Spleen (tissue), 11 donors: ENCODE measurements at regions not wholly inside any gene's neighbourhood (a gene's known extent, or its start where the extent isn't known, plus 50 kb on each side); places are given as distances from the start of the nearest gene placed in this dataset.

Experiments used
- DNase-seq: peaks from one replicate; pipeline ENCODE4 v3.0.0-alpha.2; 2020
- H3K27ac ChIP-seq, 8 donors: fragments of 200-600 bp; sonication (generic) in 7 of 8; 1 replicate in 4 of 8; 2 replicates in 4 of 8; pipeline versions ENCODE4 v1.5.0 to v1.8.0; 2016 to 2021; ENCODE audit warnings: inconsistent platforms in 4 of 8, mild to moderate bottlenecking in 4 of 8, moderate library complexity in 1 of 8
- H3K27me3 ChIP-seq, 7 donors: fragments of 200-600 bp; sonication (generic) in 6 of 7; replicated peaks in 1 of 7; 1 replicate in 4 of 7; 2 replicates in 3 of 7; pipeline versions ENCODE4 v1.5.0 to v1.8.0; 2016 to 2021; ENCODE audit warnings: inconsistent platforms in 3 of 7, mild to moderate bottlenecking in 1 of 7
- H3K36me3 ChIP-seq, 6 donors: fragments of 200-600 bp; sonication (generic) in 5 of 6; 1 replicate in 4 of 6; 2 replicates in 2 of 6; pipeline versions ENCODE4 v1.5.0 to v1.8.0; 2016 to 2021; ENCODE audit warnings: inconsistent platforms in 2 of 6
- H3K4me1 ChIP-seq, 6 donors: fragments of 200-600 bp; sonication (generic) in 5 of 6; 1 replicate in 3 of 6; 2 replicates in 3 of 6; pipeline versions ENCODE4 v1.5.0 to v1.8.0; 2016 to 2021; ENCODE audit warnings: inconsistent platforms in 3 of 6
- H3K4me3 ChIP-seq, 8 donors: fragments of 200-600 bp; sonication (generic) in 7 of 8; 1 replicate in 4 of 8; 2 replicates in 4 of 8; pipeline versions ENCODE4 v1.5.0 to v1.8.0; 2016 to 2021; ENCODE audit warnings: inconsistent platforms in 4 of 8, mild to moderate bottlenecking in 4 of 8, moderate library complexity in 2 of 8
- H3K9me3 ChIP-seq, 8 donors: fragments of 200-600 bp; sonication (generic) in 7 of 8; 1 replicate in 4 of 8; 2 replicates in 4 of 8; pipeline versions ENCODE4 v1.5.0 to v1.8.0; 2016 to 2021; ENCODE audit warnings: inconsistent platforms in 4 of 8
- CTCF ChIP-seq, 11 experiments: fragments of 200-600 bp in 7 of 11; fragments of 450-650 bp in 4 of 11; sonication (generic) in 4 of 11; IDR thresholded peaks in 8 of 11; conservative IDR thresholded peaks in 3 of 11; 1 replicate in 7 of 11; 2 replicates in 4 of 11; pipeline versions ENCODE4 v1.4.0 to v1.8.0; 2016 to 2021; ENCODE audit warnings: antibody characterized with exemption in 11 of 11, inconsistent platforms in 4 of 11, mild to moderate bottlenecking in 1 of 11
- POLR2A ChIP-seq, 3 donors: fragments of 450-650 bp; IDR thresholded peaks; one replicate each; pipeline ENCODE4 v1.5.1; 2017; ENCODE audit warnings: antibody characterized with exemption in 3 of 3, mild to moderate bottlenecking in 1 of 3
- POLR2AphosphoS5 ChIP-seq, 3 donors: sonication (generic); formaldehyde crosslinking; IDR thresholded peaks; one replicate each; pipeline ENCODE4 v1.5.1; 2017; ENCODE audit warnings: antibody characterized with exemption in 3 of 3
- WGBS, 5 donors: extraction: QIAGEN DNeasy Blood & Tissue Kit in 3 of 5; methylation state at CpG; one replicate each; pipeline versions ENCODE4 v1.1.5 to v1.1.7; 2013 to 2018; 5-methylcytosine and 5-hydroxymethylcytosine counted together
- intact Hi-C: fragments of 100-400 bp; cut with DNase I; formaldehyde crosslinking; loops from one replicate; pipeline ENCODE4 v1.15.0; 2023; ENCODE audit warnings: low total_unique reads
- donor health status: healthy with polysubstance abuse.
- donor health status: DM: no; HTN: no; CAD: no; lungs with moderate emphysema.
- donor health status: DM: no; HTN: no; CAD: no.
- donor health status: Bipolar disorder and iron deficiency.
- donor health status: healthy.
- donor health status: DM: no; HTN: no; CAD: no.
- donor health status: DM: yes; HTN: yes; CAD: no.

- Histone ChIP-seq H3K9me3 (peaks cover 0 to 16% (median 4%) of the 10 kb centered on the region in 8 donors), H3K27ac (no peak overlapping the region), H3K4me1 (no peaks in the 10 kb centered on the region), H3K27me3 (no peaks in the 10 kb centered on the region), H3K36me3 (no peaks in the 10 kb centered on the region), H3K4me3 (no peak overlapping the region)
- 73 to 95% (median 85%) methylated on average over 2 of the region's 2 CpGs for WGBS, 5 donors
- intact Hi-C loops = no loop called here
- no peak for DNase-seq
- TF ChIP-seq POLR2AphosphoS5 (IDR thresholded peaks at IDR 0.05) (no peak), POLR2A (IDR thresholded peaks at IDR 0.05) (no peak), CTCF (IDR thresholded peaks at IDR 0.05 in 8 of 11, conservative IDR thresholded peaks at IDR 0.05 in 3 of 11) (no peak)
Observed at GRCh38 chr15:53416219-53416940, 343.1 kb downstream of the WDR72 start.

GRCh38 chr15:53414167-53414566 lies 345.3 kb downstream of the WDR72 start:
- Histone ChIP-seq H3K4me3 (no peak overlapping the region), H3K9me3 (peaks cover 0 to 16% (median 3%) of the 10 kb centered on the region in 8 donors), H3K4me1 (no peaks in the 10 kb centered on the region), H3K27me3 (no peaks in the 10 kb centered on the region), H3K27ac (no peak overlapping the region), H3K36me3 (no peaks in the 10 kb centered on the region)
- intact Hi-C loops = no loop called here
- 74 to 90% (median 82%) methylated on average over 3 of the region's 3 CpGs for WGBS, 5 donors
- DNase-seq = no peak
- no peak for TF ChIP-seq POLR2A (IDR thresholded peaks at IDR 0.05)
- TF ChIP-seq CTCF (IDR thresholded peaks at IDR 0.05 in 8 of 11, conservative IDR thresholded peaks at IDR 0.05 in 3 of 11) = no peak
- TF ChIP-seq POLR2AphosphoS5 (IDR thresholded peaks at IDR 0.05) = no peak

- Histone ChIP-seq H3K9me3 (peaks cover 0 to 5% (median 0%) of the 10 kb centered on the region in 8 donors), H3K36me3 (no peaks in the 10 kb centered on the region), H3K4me3 (no peak overlapping the region), H3K27ac (no peak overlapping the region), H3K4me1 (no peaks in the 10 kb centered on the region), H3K27me3 (no peaks in the 10 kb centered on the region)
- intact Hi-C loops = no loop called here
- 81 to 89% (median 88%) methylated on average over 3 of the region's 3 CpGs for WGBS, 5 donors
- no peak for DNase-seq
- TF ChIP-seq POLR2AphosphoS5 (IDR thresholded peaks at IDR 0.05) (no peak), CTCF (IDR thresholded peaks at IDR 0.05 in 8 of 11, conservative IDR thresholded peaks at IDR 0.05 in 3 of 11) (no peak), POLR2A (IDR thresholded peaks at IDR 0.05) (no peak)
Observed at GRCh38 chr15:53412542-53412941, 346.9 kb downstream of the WDR72 start.

GRCh38 chr15:53404930-53405493 lies 354.5 kb downstream of the WDR72 start:
- Histone ChIP-seq H3K4me3 (no peak overlapping the region), H3K4me1 (no peaks in the 10 kb centered on the region), H3K27ac (no peak overlapping the region), H3K9me3 (no peaks in the 10 kb centered on the region), H3K27me3 (no peaks in the 10 kb centered on the region), H3K36me3 (no peaks in the 10 kb centered on the region)
- intact Hi-C loops = no loop called here
- no peak for TF ChIP-seq POLR2A (IDR thresholded peaks at IDR 0.05)
- TF ChIP-seq POLR2AphosphoS5 (IDR thresholded peaks at IDR 0.05) = no peak
- no peak for TF ChIP-seq CTCF (IDR thresholded peaks at IDR 0.05 in 8 of 11, conservative IDR thresholded peaks at IDR 0.05 in 3 of 11)
- no peak for DNase-seq
- WGBS, 5 donors = 74 to 85% (median 82%) methylated on average over 1 of the region's 1 CpG
